GM19328 (cell line): ENCODE measurements at regions not wholly inside any gene's neighbourhood (a gene's known extent, or its start where the extent isn't known, plus 50 kb on each side); places are given as distances from the start of the nearest gene placed in this dataset.

Experiments
- ATAC-seq: cut with Tn5 transposase; IDR thresholded peaks from one replicate; pipeline ENCODE4 v1.9.1; 2021; ENCODE audit warnings: mild to moderate bottlenecking, moderate library complexity; ENCODE audit not compliant: unreplicated experiment

DNA sequence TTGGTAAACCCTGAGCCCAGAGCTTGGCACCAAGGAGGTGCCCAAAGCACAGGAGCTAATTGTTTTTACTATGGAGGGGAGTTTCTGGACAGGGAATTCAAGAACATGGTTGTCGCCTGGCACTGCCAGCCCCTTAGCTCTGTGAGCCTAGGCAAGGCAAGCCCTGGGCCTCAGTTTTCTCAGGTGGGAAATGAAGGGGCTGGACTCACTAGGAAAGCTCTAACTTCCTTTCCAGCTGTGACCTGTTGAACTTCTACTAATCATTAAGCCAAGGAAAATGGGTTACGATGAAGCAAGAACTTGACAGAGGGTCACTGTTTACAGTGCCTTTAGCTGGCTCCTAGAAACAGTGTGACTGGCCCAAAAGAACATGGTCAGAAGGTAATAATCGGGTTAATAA is 277.2 kb downstream of the SHQ1 start:
- ATAC-seq, result no peak

DNA sequence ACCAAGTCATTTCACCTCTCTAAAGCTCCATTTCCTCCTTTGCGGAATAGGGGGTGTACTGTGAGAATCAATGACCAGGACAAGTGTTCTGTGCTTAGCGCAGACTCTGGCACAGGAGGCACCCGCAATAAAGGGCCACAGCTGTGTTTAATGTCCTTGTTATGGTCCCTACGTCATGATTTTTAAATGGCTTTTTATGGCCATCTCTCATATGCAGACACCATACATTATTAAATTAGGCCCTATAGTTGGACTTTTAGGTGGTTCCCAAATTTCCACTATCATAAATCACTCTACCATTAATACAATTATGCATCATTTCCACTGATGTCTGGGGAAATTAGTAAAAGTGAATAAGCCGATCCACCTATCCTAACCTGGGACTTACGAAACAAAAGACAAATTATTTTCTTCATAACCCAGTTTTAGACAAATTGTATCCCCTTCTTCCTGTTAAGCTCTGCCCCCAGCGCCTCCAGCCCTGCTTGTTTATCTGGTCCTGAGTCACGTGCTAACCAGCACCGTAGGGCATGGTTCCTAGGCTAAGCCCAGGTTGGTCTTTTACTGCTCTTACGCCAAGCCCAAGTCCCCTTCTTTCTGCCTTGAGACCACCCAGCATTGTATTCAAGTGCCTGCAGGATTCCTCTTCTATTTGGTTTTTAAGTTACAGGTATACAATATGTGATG is 278.3 kb downstream of the SHQ1 start:
- no peak for ATAC-seq

DNA sequence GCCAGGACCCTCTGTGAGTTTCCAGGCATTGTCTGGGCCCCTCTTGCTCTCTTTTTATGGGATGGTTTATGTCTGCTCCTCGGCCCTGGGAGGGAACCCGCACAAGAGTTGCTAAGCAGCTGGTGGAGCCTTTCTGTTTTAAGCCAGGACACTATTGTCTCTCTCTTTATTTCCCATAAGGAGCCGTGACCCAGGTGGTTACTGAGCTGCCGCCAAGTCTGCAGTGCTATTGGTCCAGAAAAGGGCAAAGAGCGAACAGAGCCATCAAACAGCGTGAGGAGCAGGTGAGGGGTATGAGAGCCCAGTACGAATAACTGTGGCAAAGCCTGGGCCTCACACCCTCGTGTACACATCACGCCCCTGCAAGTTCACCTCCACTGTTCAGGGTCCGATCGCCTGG is 280.2 kb downstream of the SHQ1 start:
- no peak for ATAC-seq

DNA sequence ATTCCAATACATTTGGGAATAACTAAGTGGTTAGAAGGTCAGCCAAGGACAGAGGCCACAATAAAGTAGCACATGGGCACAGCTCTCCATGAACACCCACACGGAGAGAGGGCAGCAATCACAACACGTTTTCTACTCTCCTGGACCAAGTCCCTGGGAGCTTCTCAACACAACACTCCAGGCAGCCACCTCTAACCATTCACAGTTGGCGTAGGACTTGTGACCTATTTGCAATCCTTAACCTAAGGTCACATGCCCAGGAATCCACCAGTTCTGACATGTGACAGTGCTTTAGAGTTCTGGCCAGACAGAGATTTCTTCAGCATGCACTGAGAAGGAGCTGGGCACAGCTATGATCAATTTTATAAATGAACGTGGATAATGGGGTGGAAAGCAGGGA is 280.8 kb downstream of the SHQ1 start:
- no peak for ATAC-seq

DNA sequence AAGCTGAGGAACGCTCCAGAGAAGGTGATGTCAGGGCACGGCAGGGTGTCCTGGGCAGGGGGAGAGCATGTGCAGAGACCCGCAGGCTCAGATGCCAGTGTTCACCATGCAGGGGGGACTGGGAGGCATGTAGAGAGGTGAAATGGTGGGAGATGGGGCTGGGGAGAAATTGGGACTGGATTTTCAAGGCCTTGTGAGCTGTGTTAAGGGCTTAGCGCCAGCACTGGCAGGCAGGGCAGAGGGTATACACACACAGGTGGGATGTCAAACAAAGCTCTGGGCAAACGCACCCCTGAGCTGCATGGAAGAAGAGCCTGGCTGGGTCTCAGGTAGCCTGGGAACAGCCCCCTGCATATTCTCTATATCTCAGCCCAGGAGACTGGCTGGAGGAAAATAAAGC is 282.7 kb downstream of the SHQ1 start:
- ATAC-seq, result no peak

DNA sequence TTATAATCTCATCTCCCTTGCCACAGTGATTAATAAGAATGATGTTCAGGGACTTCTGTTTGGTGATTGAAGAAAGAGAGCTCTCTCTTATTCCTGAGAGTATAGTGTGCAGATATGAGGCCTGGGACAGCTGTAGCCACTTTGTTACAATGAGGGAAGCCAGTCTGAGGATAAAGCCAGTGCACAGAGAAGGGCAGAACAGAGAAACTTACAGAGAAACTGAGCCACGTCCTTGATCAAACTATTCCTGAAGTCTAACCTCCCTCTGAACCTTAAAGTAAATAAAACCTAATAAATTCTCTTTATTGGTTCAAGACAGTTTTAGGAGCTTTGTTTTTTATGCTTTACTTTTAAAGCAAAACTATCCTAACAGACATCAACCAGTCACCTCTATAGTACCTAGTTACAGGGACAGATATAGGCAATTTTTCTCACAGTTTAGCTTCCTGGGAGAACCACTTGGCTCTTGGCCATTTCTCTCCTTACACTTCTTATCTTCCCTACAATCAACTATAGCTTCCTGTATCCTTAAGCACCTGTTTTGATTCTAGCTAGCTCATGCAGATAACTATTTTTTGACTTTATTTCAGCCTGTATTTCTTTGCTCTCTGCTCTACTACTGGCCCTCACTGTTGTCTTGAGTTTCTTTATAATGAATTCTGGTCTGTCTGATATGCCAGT is 284.4 kb downstream of the SHQ1 start:
- no peak for ATAC-seq

DNA sequence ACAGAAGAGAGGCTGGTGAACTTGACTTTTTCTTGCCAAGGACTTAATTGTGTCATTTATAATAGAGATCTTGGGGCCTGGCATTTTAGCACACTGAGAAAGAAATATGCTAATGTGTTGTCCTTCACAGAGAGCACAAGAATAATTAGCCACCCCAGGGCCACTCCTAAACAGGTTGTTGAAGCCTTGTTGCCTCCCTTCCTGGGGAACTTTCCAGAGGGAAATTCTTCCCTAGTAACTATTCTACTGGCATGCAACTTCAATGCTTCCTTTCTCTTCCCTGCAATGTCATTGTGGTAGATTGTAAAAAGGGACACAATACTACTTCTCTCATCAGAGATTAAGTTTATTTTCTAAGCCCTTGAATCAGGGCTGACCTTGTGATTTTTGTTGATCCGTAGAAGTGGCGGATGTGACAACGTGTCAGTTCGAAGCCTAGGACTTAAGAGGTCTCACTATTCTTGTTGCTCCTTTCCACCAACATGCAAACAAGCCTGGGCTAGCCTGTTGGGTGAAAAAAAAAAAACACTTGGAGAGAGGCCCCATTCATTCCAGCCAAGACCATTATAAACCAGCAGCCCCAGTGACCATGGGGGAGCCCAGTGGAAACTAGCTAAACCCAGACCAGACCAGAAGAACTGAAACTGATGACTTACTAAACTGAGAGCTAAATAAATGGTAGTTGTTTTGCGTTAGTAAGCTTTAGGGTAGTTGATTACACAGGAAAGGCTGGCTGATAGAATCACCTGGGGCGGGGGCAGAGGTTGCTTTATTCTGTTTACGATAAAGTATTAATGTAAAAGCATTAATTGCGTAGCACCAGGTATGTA is 287.2 kb downstream of the SHQ1 start:
- ATAC-seq, result no peak

DNA sequence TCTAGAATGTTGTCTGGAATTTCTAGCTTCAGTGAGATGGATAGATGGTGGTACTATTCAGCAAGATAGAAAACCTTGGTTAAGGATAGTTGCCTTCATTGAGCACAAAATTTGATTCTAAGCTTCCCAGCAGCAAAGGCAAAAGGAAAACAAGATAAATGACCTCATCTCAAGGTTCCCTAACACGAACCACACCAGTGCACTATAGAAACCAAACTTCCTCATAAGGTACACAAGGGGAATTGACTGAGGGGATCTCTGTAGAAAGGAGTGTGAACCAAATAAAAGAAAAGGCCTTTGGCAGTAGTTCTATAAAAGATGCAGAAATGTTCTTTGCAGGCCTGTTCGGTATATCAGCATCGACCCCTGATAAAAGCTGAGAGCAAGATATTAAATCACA is 288.9 kb downstream of the SHQ1 start:
- ATAC-seq, result no peak

DNA sequence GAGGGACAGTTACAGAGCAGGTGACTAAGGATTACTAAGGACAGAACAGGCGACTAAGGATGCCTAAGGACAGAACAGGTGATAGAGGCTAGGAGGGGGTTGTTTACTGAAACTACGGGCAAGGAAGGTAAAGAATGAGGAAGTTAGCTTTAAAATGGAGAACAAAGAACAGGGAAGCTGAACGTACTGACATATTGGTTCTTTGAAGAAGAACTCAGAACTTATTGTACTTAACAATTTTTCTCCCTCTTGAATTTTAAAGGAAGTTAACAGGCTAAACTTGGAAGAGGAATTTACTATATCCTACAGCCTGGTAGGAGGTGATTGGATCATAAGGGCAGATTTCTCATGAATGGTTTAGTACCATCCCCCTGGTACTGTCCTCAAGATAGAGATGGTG is 290.2 kb downstream of the SHQ1 start:
- ATAC-seq, result no peak

DNA sequence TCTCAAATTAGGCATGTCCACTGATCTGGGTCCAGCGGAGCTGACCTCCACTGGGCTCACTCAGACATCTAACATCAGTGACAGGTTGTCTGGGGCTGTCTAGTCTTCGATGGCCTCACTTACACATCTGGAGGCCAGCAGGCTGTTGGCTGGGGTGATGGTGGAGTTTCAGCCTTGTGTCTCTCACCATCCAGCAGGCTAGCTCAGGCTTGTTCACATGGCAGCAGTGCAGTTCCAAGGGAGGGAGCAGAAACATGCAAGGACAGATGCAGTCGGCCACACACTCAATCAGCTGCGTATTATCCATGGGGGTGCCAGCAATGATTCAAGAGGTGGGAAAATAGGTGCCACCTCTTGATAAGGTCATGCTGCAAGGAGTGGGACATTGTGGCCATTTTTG is 292.5 kb downstream of the SHQ1 start:
- no peak for ATAC-seq

DNA sequence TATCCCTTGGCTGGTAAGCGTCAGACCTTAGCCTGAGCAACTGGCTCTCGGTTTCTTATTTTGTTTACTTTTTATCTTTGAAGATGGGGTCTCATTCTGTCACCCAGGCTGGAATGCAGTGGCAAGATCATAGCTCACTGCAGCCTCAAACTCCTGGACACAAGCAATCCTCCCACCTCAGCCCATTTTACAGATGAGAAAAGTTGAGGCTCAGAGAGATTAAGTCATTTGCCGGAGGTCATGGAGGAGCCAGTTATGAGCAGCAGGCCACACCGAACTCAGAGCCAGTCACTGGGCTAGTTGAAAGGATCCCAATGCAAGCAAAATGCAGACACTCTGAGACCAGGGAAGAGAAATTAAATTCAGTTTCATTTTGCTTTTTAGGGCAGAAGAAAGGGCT is 293.6 kb downstream of the SHQ1 start:
- ATAC-seq, result no peak

DNA sequence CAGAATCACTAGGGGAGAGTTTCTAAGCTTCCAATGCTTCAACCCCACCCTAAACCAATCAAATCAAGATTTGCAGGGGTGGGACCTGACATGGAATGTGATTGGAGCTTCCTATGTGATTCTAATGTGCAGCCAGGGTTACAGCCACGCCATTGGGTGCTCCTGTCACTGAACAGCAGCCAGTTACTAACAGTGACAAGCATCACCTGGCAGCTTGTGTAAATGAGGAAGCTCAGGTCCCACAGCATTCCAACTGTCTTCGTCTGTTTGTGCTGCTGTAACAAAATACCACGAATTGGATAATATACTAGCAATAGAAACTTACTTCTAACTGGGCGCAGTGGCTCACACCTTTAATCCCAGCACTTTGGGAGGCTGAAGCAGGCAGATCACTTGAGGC is 294.9 kb downstream of the SHQ1 start:
- no peak for ATAC-seq

DNA sequence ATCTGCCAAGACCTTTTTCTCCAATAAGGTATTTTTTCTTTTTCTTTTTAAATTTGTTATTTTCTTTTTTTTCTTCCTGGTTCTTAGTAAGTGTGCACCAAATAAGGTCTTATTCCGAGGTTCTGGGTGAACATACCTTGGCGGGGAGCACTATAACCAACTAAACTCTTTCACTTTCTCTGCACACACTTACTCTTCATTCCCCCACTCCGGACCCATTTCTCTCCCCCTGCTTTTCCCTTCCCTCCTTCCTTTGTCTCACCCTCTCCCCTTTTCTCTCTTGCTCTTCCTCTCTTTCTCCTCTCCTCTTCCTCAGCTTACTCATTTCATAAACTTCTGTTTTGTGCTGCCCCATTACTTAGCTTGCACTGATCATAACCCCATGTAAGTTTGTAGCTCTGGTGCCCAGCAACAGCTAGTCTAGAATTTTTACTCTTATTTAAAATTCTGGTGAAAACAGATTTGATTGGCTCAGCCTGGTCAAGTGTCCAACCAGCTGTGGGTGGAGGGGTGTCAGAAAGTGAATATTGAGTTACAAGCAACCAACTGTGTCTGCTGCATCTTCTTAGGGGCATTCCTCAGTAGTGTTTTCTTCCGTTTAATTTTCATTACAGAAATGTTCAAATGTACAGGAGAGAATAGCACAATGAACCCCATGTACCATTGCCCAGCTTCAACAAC is 297.5 kb downstream of the SHQ1 start:
- no peak for ATAC-seq

DNA sequence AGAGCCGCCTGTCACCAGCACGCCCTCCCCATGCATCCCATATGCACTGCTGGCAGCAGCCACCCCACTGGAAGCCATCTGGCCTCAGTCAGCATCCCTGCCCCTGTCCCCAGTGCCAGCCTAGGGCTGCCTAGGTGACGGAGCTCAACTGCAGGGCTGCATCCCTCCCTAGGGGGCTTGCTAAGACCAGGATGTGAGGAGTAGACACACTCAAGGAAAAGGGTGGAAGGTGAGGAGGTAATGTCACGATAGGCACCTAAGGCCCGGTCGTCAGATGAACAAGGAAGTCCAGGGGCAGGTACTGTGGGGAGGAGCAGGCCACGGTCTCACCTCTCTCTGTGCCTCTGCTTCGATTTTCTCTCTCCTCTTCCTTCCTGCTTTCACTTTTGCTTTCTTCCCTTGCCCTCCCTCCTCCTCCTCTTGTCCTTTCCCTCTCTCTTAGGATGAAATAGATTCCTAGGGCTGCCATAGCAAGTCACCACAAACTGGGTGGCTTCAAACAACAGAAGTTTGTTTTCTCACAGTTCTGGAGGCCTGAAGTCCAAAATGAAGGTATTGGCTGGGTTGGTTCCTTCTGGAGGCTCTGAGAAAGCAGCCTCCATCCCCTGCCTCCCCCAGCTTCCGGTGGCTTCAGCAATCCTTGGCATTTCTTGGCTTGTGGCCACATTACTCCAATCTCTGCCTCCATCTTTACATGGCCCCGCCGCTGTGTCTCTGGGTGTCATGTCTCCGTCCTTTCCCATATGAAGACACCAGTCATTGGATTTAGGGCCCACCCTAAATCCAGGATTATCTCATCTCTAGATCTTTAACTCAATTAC is 298.3 kb downstream of the SHQ1 start:
- no peak for ATAC-seq

DNA sequence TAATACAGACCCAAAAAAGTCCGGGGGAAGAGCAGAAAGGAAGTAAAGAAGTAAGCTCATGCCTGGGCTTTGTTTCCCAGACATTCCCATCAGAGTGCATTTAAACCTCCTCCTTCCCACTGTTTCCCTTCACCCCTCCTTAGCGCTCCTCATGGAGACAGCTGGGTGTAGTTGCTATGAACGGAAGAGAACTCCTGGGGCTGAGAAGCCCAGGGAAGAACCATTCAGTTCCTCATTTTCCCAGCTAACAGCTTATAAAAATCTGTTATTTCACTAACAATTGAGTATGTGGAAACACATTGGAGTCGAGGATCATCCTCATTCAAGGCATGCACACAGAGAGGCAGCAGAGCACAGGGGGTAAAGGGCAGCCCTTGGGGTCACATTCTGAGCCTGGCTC is 299.3 kb downstream of the SHQ1 start:
- ATAC-seq, result no peak

DNA sequence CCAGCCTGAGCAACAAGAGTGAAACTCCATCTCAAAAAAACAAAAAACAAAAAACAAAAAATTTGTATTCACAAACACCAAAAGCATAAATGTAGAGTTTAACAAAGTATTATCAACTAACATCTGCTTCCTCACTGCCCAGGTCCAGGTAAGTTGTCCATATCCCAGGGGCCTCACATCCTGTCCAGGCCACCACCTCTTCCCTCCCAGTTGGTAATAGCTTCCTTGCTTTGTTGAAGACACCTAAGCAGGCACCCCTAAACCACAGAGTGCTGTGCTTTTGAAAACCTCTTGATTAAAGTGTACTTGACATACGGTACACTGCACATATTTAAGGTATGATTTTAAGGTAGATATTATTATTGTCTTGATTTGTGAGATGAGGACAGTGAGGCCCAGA is 299.8 kb downstream of the SHQ1 start:
- no peak for ATAC-seq

DNA sequence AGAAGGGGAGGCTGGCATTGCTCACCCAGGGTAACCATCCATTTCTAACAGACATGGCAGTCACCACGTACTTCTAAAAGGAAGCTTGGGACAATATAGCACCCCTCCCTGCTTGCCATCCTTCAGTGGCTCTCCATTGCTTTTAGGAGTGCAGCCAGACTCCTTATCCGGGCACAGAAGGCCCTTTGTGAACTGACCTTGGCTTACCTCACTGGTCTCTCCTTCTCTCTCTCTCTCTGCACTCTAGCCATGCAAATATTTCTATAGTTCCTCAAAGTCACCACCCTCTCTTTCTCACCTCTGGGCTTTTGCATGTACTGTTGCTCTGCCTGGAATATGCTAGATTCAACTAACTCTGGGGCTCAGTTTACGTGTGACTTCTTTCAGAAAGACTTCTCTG is 301.1 kb downstream of the SHQ1 start:
- ATAC-seq, result no peak

DNA sequence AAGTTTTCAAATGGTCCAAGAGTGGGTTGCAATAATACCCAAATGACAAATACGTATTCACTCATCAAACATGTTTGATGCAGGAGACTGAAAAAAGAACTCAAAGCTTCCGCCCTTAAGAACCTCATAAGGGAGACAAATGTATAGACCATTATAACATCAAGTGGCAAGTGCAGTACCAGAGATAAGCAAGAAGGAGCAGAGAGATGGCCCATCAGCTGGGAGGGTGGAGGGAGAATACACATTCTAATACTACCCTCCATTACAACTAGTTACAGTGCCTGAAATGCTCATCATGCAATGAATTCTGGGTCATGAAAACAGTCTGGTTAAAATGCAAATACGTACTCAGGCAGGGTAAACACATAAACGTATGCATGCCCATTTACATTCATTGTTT is 304.0 kb downstream of the SHQ1 start:
- ATAC-seq, result no peak

DNA sequence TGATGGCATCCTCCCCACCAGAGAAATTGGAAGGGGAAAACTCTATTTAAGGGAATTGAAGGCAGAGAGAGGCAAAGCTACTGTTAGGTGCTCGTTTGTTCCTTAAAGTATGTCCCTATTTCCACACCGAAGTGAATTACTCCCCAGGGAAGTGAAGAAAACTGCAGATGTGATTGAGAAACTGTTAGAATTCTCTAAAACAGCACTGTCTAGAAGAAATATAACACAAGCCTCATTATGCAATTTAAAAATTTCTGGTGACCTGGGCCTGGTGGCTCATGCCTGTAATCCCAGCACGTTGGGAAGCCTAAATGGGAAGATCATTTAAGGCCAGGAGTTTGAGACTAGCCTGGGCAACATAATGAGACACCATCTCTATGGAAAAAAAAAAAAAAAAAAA is 305.0 kb downstream of the SHQ1 start:
- no peak for ATAC-seq

DNA sequence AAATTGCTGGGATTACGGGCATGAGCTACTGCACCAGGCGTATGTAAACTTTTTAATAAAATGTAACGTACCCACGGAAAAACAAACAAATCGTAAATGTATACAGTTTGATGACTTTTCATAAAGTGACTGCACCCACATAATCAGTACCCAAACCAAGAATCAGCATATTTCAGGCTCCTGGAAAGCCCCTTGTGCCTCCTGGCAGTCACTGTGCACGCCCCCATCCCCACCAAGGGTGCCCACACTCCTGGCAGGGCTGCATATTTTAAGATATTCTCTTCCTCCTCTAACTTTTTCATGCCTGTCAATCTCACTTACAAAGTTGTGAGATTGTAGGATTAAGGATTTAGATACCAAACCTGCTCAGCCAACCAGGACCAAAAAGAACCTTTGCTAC is 305.5 kb downstream of the SHQ1 start:
- no peak for ATAC-seq

DNA sequence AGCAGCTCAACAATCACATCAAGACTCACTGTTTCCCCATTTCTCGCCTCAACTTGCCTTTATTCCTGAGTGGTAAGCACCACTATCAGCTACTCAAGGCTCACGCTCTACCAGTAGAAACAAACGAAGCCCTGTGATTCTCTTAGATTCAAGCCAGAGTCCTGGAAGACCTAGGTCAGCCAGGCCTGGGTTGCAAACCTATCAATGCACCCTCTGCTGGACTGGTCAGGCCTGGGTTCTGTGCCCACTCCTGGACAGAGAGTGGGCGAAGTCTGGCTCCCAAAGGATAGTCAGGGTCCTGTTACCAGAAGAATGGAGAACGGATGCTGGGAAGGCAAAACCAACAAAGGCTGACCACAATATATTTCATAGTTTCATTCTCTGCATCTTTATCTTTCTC is 308.4 kb downstream of the SHQ1 start:
- no peak for ATAC-seq
